ENCODE measurements at regions not wholly inside any gene's neighbourhood (a gene's known extent, or its start where the extent isn't known, plus 50 kb on each side); places are given as distances from the start of the nearest gene placed in this dataset.

- DNase-seq (ENCODE audit: low spot score) = no peak
These were observed 1506.9 kb upstream of the TMEM132C start for GRCh38 chr12:126760092-126760491.

DNA sequence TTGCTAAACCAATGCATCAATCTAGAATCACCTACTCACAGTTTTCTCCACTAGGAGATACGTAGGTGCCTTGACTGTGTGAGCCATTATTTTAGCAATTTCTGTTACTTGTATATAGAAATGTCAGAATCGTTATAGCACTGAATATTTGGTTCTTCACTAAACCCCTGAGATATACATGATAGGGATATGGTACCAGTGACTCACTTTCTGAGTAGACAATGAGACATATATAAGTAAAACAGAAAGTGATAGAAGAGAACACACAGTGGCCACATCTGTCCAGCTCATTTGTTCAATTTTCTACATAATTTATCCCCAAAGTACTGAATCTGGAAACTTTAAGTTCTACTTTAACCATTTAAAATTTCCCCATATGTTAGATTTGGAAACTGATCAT, 1505.5 kb upstream of the TMEM132C start:
- DNase-seq (ENCODE audit: low spot score) = no peak

- no peak for DNase-seq (ENCODE audit: low spot score)
These were observed 1504.8 kb upstream of the TMEM132C start for GRCh38 chr12:126762150-126762549.

- DNase-seq (ENCODE audit: low spot score) = no peak
These were observed 1503.6 kb upstream of the TMEM132C start for GRCh38 chr12:126763359-126763758.

DNA sequence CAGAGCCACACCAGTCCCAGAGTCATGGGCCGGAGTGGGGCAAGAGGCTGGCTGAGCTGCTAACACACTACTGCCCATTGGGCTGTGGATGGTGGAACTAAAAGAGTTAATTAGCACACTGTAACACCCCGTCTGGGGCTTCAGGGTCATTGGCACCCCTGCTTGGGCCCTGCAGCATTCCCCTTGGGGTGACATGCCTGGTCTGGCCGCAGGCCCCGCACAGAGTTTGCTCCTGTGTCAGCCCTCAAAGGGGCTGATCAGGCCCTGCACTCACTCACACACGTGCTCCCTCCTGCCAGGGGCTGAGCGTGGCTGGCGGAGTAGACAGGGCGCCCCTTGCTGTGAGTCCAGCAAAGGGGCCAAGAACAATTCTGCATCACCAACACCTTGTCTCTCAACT, 1499.6 kb upstream of the TMEM132C start:
- DNase-seq (ENCODE audit: low spot score) = no peak

DNA sequence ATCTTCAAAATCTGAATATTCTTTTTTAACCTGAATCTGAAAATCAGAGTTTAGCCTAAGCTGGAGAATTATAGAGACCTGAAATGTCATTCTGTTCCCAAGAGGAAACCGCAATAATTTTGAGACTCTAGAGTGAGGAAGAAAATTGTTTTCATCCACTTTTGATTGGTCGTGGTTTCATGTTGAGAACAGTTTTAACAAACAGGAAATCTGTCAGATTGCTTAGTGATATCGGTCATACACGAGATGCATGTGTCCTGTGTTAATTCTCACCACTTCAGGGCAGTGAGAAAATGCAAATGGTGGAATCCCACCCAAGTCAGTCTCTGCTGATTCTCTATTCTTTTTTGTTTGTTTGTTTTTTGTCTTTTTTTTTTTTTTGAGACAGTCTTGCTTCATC, 1498.5 kb upstream of the TMEM132C start:
- no peak for DNase-seq (ENCODE audit: low spot score)

DNA sequence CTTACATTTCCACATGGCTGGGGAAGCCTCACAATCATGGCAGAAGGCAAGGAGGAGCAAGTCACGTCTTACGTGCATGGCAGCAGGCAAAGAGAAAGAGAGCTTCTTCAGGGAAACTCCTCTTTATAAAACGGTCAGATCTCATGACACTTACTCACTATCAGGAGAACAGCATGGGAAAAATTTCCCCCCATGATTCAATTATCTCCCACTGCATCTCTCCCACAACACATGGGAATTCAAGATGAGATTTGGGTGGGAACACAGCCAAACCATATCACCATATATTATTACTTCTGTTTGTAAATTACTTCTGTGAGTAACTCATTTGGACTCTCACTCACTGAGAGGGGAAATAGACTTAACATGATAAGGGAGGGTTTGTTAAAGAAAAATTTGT, 1496.8 kb upstream of the TMEM132C start:
- no peak for DNase-seq (ENCODE audit: low spot score)

- DNase-seq (ENCODE audit: low spot score) = no peak
These were observed 1494.7 kb upstream of the TMEM132C start for GRCh38 chr12:126772171-126772864.

GRCh38 chr12:126773012-126773411, 1494.0 kb upstream of the TMEM132C start:
- DNase-seq (ENCODE audit: low spot score) = no peak

DNA sequence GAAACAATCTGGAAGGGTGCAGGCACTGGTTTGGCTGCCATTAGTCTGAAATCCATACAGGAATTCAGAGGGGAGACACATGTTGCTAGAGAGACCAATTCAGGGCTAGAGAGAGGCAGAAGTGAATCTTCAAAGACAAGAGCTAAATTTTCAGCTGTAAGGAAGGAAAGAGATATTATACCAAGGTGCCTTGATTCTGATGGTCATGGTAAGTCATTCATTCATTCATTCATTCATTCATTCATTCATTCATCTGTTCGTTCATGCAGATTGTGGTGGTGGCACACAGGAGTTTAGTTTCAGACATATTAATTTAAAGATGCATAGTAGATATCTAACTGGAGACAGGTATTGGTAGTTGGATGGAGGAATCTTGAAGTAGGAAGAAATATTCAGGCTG, 1493.5 kb upstream of the TMEM132C start:
- no peak for DNase-seq (ENCODE audit: low spot score)

DNA sequence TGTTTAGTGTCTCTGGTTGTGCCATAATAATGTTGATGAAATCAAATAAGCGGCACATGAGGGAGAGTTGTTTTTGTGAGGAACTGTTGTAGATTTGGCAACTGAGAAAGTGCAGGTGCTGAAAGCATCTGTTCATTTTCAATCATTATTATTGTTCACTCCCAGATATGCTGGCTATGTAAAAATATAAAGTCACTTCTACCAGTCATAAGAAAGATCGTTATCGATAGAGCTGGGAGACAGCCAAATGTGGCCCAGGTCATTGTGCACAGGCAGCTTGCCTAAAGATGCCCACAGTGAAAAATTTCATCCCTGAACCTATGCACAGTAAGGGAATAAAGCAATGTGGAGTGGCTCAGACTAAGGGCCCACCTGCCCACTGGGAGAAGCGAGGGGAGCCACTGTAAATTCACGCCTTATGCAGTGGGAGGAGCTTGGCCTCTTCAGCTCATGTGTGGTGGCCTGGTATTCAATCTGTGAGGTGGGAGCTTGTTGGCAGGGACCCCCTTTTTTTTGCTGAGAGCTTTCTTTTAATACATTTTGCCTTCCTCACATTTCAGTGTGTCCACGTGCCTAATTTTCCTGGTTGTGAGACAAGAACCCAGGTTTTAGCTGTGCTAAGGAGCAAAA, 1490.8 kb upstream of the TMEM132C start:
- no peak for DNase-seq (ENCODE audit: low spot score)

DNA sequence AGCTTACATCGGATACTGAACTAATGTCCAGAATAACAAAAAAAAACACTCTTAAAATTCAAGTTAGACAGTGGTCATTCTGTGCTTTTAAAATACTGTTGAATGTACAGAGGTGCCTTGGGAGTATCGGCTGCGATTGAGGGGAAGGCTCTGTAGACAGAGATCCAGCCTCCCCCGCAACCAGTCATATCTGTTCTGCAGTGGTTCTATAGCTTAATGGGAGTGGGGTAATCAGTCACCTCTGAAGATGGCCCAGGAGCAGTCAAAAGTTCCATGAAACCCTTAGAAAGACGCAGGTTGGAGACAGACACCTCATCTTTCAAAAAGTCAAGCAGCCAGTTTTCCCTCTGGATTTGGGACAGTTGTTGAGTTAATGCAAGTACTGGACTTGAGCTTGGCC, 1486.6 kb upstream of the TMEM132C start:
- DNase-seq (ENCODE audit: low spot score) = no peak

DNA sequence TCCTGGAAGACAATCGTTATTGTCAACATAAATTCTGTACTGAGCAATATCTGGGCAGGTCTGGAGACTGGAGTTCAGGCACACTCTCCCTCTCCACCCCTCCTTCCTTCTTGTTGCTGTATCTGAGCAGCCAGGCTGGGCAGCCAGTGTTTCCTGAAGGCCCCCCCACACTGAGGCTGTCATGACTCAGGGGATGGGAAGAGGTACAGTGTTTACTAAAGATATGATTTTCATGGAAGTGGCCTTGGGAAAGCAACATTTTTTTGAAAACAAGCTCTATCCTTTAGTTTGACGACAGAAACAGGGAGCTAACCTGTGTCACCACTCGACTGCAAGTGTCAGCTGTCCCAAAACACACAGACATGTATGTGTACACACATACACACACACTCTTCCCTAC, 1485.4 kb upstream of the TMEM132C start:
- no peak for DNase-seq (ENCODE audit: low spot score)

DNA sequence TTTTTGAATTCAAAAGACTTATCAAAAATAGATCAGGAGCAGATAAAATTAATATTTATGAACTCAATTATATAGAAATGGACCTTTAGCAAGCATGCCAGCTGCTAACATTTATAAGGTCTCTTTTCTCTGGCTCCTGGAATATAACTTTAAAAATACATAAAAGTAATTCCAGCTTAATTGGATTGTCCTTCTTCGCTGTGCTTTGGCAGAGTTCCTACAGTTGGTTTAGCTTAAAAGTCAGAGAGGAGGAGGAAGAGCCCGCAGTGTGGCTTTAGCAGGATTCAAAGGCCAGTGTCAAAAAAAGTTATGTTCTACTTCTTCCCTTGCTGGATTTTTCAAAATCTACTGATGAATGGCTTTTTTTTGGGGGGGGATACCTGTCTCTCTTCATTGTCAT, 1484.9 kb upstream of the TMEM132C start:
- no peak for DNase-seq (ENCODE audit: low spot score)

DNA sequence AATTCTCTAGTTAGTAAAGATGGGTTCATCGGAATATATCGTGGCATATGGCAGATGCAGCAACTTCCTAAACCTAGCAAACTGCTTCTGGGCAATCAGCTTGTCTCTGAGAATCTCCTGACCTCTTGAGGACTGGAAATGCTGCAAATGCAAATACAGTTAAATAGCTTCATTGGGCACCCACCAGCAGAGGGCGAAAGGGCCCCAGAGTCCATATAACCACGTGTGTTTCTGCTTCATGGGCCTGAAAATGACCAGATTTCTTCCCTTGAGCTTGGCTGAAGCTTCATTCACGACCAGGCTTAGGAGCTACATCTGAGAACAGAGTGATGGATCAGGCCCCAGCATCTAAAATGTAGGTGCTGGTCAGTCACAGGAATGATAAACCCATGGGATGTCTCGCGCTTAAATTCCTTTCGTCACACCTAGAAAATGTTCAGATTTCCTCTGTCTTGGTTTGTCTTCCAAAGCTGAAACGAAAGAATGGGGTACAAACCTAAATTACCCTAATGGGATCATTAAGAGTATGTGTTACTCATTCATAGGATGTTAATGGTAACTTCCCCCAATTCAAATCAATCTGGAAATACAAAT, 1482.5 kb upstream of the TMEM132C start:
- peak; percentile 9 for DNase-seq (ENCODE audit: low spot score)

DNA sequence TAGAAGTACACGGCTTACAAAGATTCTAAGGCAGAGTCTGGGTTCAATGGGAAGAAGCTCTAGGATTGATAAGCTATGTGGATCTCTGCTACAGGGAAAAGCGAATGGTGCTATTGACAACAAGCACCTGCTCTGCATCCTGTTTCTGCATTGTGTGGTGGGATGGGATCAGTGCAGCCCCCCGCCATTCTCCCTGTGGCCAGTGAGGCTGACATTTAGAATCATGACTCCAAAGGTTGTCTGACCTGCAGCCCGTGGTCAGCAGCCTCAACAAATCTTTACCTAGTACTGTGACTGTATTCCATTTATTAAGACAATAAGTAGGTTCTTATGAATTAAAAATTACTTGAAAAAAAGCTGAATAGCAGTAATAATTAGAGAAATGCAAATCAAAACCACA, 1477.0 kb upstream of the TMEM132C start:
- DNase-seq (ENCODE audit: low spot score) = no peak

DNA sequence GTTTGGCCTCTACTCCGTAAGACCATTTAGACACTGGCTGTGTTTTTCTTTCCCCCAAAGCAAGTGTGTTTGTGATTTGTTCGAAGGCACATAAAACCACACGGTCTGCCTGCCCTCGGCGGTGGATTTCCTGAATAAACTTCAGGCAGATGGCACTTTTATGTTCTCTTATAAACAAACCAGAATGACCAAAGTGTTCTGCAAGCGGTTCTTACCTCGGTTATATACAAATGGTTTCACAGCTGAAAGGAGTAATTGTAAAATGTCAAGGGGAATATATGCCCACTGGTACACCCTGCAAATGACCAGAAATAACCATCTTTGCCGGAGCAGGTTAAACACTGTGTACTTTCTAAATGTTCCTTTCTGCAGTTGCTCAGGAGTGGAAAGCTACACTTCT, 1475.8 kb upstream of the TMEM132C start:
- DNase-seq (ENCODE audit: low spot score) = no peak

DNA sequence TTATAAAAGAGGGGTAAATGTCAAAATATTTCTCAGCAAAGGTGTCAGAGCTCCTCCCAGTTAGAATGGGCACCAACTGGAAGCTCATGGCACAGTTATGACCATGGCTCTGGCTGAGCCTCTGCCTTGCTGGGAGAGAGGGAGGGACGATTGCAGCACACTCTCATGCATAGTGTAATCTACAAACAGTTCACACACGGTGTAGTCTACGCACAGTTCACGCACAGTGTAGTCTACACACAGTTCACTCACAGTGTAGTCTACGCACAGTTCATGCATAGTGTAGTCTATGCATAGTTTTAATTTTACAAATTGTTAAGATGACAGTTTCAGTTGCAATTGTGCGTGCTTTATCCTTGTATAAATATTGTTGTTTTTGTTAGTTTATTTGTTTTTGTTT, 1474.6 kb upstream of the TMEM132C start:
- no peak for DNase-seq (ENCODE audit: low spot score)

DNA sequence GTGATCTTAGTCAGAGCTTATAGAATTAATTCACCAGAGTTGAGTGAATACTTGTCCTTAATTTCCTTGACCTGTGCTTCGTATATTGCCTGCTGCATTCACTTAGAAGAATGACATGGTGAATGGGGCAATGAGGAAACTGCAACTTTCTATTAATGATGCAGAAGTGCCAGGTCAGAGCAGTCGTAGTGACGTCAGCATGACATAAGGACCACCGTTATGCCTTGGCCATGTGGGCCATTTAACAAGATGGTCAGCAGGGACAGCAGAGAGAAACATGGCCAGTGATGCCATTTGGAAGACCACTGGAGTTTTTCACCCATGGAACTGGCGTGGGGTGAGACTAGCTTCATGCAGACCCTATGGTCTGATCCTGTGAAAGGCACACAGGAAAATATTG, 1469.4 kb upstream of the TMEM132C start:
- no peak for DNase-seq (ENCODE audit: low spot score)

DNA sequence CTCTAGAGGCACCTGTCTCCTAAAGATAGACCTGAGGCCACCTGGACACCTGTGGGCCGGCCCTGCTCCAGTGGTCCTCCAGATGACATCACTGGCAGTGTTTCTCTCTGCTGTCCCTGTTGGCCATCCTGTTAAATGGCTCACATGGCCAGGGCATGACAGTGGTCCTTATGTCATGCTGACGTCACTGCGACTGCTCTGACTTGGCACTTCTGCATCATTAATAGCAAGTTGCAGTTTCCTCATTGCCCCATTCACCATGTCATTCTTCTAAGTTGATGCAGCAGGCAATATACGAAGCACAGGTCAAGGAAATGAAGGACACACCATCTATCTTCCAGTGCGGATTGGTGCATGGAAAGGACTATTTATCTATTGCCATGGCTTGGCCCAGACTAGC, 1468.5 kb upstream of the TMEM132C start:
- DNase-seq (ENCODE audit: low spot score) = no peak

GRCh38 chr12:126807312-126807865, 1459.6 kb upstream of the TMEM132C start:
- no peak for DNase-seq (ENCODE audit: low spot score)

GRCh38 chr12:126811391-126811790, 1455.6 kb upstream of the TMEM132C start:
- no peak for DNase-seq (ENCODE audit: low spot score)

DNA sequence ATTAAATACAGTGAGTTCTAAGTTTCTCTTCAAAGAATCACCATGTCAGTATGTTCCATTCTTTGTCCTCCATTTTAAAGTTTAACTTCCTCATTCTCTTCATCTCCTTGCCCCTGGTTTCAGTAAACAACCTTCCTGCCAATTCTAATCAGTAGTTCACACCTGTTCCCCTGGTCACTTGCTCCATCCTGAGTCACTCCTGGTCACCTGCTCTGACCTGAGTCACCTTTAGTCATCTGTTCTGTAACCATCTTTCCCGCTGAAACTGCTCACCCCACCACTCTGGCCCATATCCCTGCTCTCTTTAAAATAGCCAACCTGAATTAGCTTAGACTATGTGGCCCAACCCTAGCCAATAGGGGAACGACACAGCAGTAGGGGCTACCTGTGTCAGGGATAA, 1447.4 kb upstream of the TMEM132C start:
- DNase-seq (ENCODE audit: low spot score) = no peak
